ENCODE measurements at regions not wholly inside any gene's neighbourhood (a gene's known extent, or its start where the extent isn't known, plus 50 kb on each side); places are given as distances from the start of the nearest gene placed in this dataset.

DNA sequence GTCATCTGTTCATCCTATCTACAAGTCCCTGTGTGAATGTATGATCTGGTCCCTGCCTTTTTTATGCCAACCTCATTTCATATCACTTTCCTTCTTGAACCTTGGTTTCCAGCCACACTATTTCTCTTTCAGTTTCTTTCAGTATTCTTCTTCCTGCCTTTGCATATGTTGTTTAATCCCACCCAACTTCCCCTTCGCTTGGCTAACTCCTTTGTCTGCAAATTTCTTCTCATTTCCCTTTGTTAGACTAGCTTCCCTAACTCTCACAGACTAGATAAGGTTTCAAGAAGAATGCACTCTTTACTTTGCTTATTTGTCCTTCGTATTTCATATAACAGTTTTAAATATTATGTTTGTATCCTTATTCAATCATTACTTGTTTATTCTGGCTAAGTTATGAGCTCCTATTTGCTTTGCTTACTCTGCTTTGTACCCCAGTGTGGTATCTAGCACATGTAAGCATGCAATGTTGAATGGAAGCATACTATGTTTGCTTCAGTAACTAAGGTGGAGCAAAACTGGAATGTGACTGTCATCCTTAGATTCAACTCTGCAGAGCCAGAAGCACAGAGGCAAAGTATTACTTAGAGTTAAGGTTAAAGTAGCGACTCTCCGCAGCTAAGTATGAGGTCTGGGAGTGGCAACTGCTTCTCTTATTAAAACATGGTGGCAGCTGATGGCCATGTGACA, 681.3 kb downstream of the CPS1 start:
- Mint-ChIP-seq H3K27ac (ENCODE audit: unreplicated experiment) (no peak overlapping the region), H3K36me3 (ENCODE audit: unreplicated experiment) (no peaks in the 10 kb centered on the region), H3K27me3 (ENCODE audit: unreplicated experiment) (no peaks in the 10 kb centered on the region), H3K9me3 (ENCODE audit: unreplicated experiment) (no peaks in the 10 kb centered on the region), H3K4me3 (ENCODE audit: unreplicated experiment) (no peak overlapping the region), H3K4me1 (ENCODE audit: low read depth, unreplicated experiment) (no peaks in the 10 kb centered on the region)
- no peak for DNase-seq
- TF ChIP-seq, protein P1, sequence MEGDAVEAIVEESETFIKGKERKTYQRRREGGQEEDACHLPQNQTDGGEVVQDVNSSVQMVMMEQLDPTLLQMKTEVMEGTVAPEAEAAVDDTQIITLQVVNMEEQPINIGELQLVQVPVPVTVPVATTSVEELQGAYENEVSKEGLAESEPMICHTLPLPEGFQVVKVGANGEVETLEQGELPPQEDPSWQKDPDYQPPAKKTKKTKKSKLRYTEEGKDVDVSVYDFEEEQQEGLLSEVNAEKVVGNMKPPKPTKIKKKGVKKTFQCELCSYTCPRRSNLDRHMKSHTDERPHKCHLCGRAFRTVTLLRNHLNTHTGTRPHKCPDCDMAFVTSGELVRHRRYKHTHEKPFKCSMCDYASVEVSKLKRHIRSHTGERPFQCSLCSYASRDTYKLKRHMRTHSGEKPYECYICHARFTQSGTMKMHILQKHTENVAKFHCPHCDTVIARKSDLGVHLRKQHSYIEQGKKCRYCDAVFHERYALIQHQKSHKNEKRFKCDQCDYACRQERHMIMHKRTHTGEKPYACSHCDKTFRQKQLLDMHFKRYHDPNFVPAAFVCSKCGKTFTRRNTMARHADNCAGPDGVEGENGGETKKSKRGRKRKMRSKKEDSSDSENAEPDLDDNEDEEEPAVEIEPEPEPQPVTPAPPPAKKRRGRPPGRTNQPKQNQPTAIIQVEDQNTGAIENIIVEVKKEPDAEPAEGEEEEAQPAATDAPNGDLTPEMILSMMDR (IDR thresholded peaks at IDR 0.05; ENCODE audit: partially characterized antibody, unreplicated experiment): no peak

DNA sequence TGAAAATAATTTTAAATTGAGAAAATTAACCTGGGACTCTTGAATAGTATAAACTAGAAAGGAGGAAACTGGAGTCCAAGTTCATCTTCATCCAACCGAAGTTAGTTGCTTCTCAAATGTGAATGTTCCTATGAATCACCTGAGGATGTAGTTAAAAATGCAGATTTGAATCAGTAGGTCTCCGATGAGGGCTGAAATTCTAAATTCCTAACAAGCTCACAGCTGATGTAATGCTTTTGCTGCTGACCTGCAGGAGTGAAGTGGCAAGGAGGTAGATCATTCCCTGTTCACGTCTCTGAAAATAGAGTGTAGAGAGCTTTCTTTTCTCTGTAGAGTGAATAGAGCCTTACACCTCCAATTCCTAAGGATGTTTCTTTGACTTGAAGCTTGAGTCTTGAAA, 685.5 kb downstream of the CPS1 start:
- Mint-ChIP-seq H3K27me3 (ENCODE audit: unreplicated experiment) (no peaks in the 10 kb centered on the region), H3K27ac (ENCODE audit: unreplicated experiment) (no peak overlapping the region), H3K4me3 (ENCODE audit: unreplicated experiment) (no peak overlapping the region), H3K4me1 (ENCODE audit: low read depth, unreplicated experiment) (no peaks in the 10 kb centered on the region), H3K9me3 (ENCODE audit: unreplicated experiment) (no peaks in the 10 kb centered on the region), H3K36me3 (ENCODE audit: unreplicated experiment) (no peaks in the 10 kb centered on the region)
- DNase-seq: no peak
- TF ChIP-seq, protein P1 (IDR thresholded peaks at IDR 0.05; ENCODE audit: partially characterized antibody, unreplicated experiment): no peak

DNA sequence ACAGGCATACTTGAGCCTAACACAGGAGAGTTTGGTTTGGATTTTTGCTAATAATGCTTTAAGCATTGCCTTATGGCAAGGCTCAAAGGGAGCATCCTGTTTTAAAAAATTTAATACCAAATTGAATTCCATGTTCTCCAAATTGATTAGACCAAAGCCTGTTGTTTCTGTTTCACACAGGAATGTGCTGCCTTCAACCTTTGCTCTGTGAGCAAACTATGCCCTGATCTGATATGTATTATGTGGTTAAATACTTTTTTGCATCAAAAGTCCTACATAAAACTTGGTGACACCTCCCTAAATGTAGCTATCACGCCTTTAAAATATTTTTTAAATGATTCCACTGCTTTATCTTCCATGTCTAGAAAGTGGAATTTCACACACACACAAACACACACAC, 691.4 kb downstream of the CPS1 start:
- Mint-ChIP-seq H3K27me3 (ENCODE audit: unreplicated experiment) (no peaks in the 10 kb centered on the region), H3K9me3 (ENCODE audit: unreplicated experiment) (no peaks in the 10 kb centered on the region), H3K4me3 (ENCODE audit: unreplicated experiment) (no peak overlapping the region), H3K27ac (ENCODE audit: unreplicated experiment) (no peak overlapping the region), H3K4me1 (ENCODE audit: low read depth, unreplicated experiment) (peaks cover 8% of the 10 kb centered on the region), H3K36me3 (ENCODE audit: unreplicated experiment) (no peaks in the 10 kb centered on the region)
- TF ChIP-seq, protein P1 (IDR thresholded peaks at IDR 0.05; ENCODE audit: partially characterized antibody, unreplicated experiment): no peak
- DNase-seq: no peak

DNA sequence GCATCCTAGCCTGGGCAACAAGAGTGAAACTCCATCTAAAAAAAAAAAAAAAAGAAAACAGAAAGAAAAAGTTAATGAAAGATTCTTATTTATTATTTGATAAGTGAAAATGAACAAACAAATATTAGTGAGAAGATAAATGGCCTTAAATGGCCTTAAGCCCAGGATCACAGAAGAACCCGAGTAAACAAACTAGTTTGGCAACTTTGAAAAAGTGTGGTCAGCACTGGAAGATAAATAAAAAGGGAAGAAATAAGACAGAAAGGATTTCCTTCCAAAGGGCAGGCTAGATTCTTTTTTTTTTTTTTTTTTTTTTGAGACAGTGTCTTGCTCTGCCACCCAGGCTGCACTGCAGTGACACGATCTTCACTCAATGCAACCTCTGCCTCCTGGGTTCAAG, 692.4 kb downstream of the CPS1 start:
- H3K36me3 Mint-ChIP-seq (ENCODE audit: unreplicated experiment): no peaks in the 10 kb centered on the region
- no peaks in the 10 kb centered on the region for H3K27me3 Mint-ChIP-seq (ENCODE audit: unreplicated experiment)
- no peak overlapping the region for H3K27ac Mint-ChIP-seq (ENCODE audit: unreplicated experiment)
- H3K4me1 Mint-ChIP-seq (ENCODE audit: low read depth, unreplicated experiment): peaks cover 8% of the 10 kb centered on the region
- no peaks in the 10 kb centered on the region for H3K9me3 Mint-ChIP-seq (ENCODE audit: unreplicated experiment)
- H3K4me3 Mint-ChIP-seq (ENCODE audit: unreplicated experiment): no peak overlapping the region
- TF ChIP-seq, protein P1 (IDR thresholded peaks at IDR 0.05; ENCODE audit: partially characterized antibody, unreplicated experiment): no peak
- DNase-seq: no peak

DNA sequence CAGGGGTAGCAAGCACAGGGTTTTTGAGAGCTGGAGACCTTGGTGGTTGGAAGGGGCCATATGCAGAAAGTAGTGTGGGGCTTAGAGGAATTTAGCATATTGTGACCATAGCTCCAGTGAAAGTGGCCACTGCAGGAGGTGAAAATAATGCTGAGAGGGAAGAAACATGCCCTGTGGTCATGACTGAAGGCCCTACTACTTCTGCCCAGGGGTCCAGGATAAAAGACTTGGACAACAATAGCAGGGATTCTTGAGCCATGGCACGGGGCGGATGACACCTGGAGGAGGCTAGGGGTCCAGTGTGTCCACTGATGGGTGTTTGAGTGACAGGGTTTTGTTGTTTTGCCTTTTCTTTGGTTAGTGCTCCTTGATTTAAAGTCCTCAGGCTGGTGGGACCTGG, 694.6 kb downstream of the CPS1 start:
- peak overlapping the region; percentile 60 for H3K27ac Mint-ChIP-seq (ENCODE audit: unreplicated experiment)
- TF ChIP-seq, protein P1 (IDR thresholded peaks at IDR 0.05; ENCODE audit: partially characterized antibody, unreplicated experiment): no peak
- H3K36me3 Mint-ChIP-seq (ENCODE audit: unreplicated experiment): no peaks in the 10 kb centered on the region
- H3K4me3 Mint-ChIP-seq (ENCODE audit: unreplicated experiment): no peak overlapping the region
- peaks cover 8% of the 10 kb centered on the region for H3K4me1 Mint-ChIP-seq (ENCODE audit: low read depth, unreplicated experiment)
- H3K27me3 Mint-ChIP-seq (ENCODE audit: unreplicated experiment): peaks cover 1% of the 10 kb centered on the region
- DNase-seq: no peak
- no peaks in the 10 kb centered on the region for H3K9me3 Mint-ChIP-seq (ENCODE audit: unreplicated experiment)

All from glutamatergic neuron (in vitro differentiated cells).